ENCODE measurements at regions not wholly inside any gene's neighbourhood (a gene's known extent, or its start where the extent isn't known, plus 50 kb on each side); places are given as distances from the start of the nearest gene placed in this dataset.

- Histone ChIP-seq H3K4me2 (ENCODE audit: low read length) (no peak overlapping the region), H3F3A (ENCODE audit: control insufficient read depth, insufficient read depth) (no peaks in the 10 kb centered on the region)
Measured at GRCh38 chr13:89315287-89315686, 1644.1 kb downstream of the SLITRK5 start.

GRCh38 chr13:89322466-89322865 lies 1651.3 kb downstream of the SLITRK5 start:
- Histone ChIP-seq H3K27me3 (ENCODE audit: control insufficient read depth, low read length) (no peaks in the 10 kb centered on the region), H3K79me2 (ENCODE audit: control insufficient read depth, low read length) (no peaks in the 10 kb centered on the region), H3K9me3 (ENCODE audit: control insufficient read depth, insufficient read depth, low read length) (no peaks in the 10 kb centered on the region), H3F3A (ENCODE audit: control insufficient read depth, insufficient read depth) (no peaks in the 10 kb centered on the region), H3K27ac (ENCODE audit: low read depth, low read length) (no peak overlapping the region), H3K4me1 (ENCODE audit: control insufficient read depth, low read length) (no peaks in the 10 kb centered on the region), H4K20me1 (ENCODE audit: control insufficient read depth, insufficient read depth, low read depth, low read length) (no peaks in the 10 kb centered on the region), H3K4me3 (ENCODE audit: low read length) (no peak overlapping the region), H3K4me2 (ENCODE audit: low read length) (no peak overlapping the region), H3K36me3 (ENCODE audit: control insufficient read depth, low read length) (no peaks in the 10 kb centered on the region), H3K9me2 (replicated peaks; ENCODE audit: control insufficient read depth, low read length) (no peaks in the 10 kb centered on the region)
- no peak for TF ChIP-seq EZH2phosphoT487 (IDR thresholded peaks at IDR 0.05; ENCODE audit: borderline replicate concordance, low read length)
- TF ChIP-seq, protein P1, sequence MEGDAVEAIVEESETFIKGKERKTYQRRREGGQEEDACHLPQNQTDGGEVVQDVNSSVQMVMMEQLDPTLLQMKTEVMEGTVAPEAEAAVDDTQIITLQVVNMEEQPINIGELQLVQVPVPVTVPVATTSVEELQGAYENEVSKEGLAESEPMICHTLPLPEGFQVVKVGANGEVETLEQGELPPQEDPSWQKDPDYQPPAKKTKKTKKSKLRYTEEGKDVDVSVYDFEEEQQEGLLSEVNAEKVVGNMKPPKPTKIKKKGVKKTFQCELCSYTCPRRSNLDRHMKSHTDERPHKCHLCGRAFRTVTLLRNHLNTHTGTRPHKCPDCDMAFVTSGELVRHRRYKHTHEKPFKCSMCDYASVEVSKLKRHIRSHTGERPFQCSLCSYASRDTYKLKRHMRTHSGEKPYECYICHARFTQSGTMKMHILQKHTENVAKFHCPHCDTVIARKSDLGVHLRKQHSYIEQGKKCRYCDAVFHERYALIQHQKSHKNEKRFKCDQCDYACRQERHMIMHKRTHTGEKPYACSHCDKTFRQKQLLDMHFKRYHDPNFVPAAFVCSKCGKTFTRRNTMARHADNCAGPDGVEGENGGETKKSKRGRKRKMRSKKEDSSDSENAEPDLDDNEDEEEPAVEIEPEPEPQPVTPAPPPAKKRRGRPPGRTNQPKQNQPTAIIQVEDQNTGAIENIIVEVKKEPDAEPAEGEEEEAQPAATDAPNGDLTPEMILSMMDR (IDR thresholded peaks at IDR 0.05; ENCODE audit: low read depth, low read length, poor library complexity, severe bottlenecking), result no peak

More at GRCh38 chr13:89315287-89315686, 1644.1 kb downstream of the SLITRK5 start:
- H3K9me3 ChIP-seq (ENCODE audit: control insufficient read depth, insufficient read depth, low read length), result no peaks in the 10 kb centered on the region
- H3K4me1 ChIP-seq (ENCODE audit: control insufficient read depth, low read length), result no peaks in the 10 kb centered on the region
- H3K4me3 ChIP-seq (ENCODE audit: low read length), result no peak overlapping the region
- H4K20me1 ChIP-seq (ENCODE audit: control insufficient read depth, insufficient read depth, low read depth, low read length), result no peaks in the 10 kb centered on the region
- no peak overlapping the region for H3K27ac ChIP-seq (ENCODE audit: low read depth, low read length)
- TF ChIP-seq EZH2phosphoT487 (IDR thresholded peaks at IDR 0.05; ENCODE audit: borderline replicate concordance, low read length), result no peak
- TF ChIP-seq, protein P1 (IDR thresholded peaks at IDR 0.05; ENCODE audit: low read depth, low read length, poor library complexity, severe bottlenecking), result no peak
- H3K27me3 ChIP-seq (ENCODE audit: control insufficient read depth, low read length), result no peaks in the 10 kb centered on the region
- H3K9me2 ChIP-seq (replicated peaks; ENCODE audit: control insufficient read depth, low read length), result no peaks in the 10 kb centered on the region
- H3K36me3 ChIP-seq (ENCODE audit: control insufficient read depth, low read length), result no peaks in the 10 kb centered on the region
- H3K79me2 ChIP-seq (ENCODE audit: control insufficient read depth, low read length), result no peaks in the 10 kb centered on the region

DNA sequence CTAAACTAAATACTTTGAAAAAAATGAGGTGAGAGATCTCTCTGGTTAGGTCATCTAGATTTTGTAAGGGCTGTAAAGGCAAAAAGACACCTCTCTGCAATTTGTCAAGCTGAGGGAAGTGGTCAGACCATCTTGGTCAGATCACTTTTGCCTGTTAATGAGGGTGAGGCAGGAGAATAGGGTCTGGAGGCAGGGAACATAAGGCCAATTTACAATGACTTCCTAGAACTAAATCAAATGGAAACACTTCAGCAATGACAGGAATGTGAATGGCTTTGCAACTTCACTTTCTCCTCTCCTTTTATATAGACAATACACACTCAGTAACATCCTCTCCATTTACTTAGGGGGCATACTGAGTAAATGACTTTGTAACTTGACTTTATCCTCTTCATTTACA lies 1653.4 kb downstream of the SLITRK5 start:
- no peaks in the 10 kb centered on the region for H3K9me3 ChIP-seq (ENCODE audit: control insufficient read depth, insufficient read depth, low read length)
- H3K27ac ChIP-seq (ENCODE audit: low read depth, low read length), result no peak overlapping the region
- TF ChIP-seq, protein P1 (IDR thresholded peaks at IDR 0.05; ENCODE audit: low read depth, low read length, poor library complexity, severe bottlenecking), result no peak
- no peak for TF ChIP-seq EZH2phosphoT487 (IDR thresholded peaks at IDR 0.05; ENCODE audit: borderline replicate concordance, low read length)
- no peaks in the 10 kb centered on the region for H3K27me3 ChIP-seq (ENCODE audit: control insufficient read depth, low read length)
- H3K4me2 ChIP-seq (ENCODE audit: low read length), result no peak overlapping the region
- H3K9me2 ChIP-seq (replicated peaks; ENCODE audit: control insufficient read depth, low read length), result no peaks in the 10 kb centered on the region
- no peak overlapping the region for H3K4me3 ChIP-seq (ENCODE audit: low read length)
- H3K36me3 ChIP-seq (ENCODE audit: control insufficient read depth, low read length), result no peaks in the 10 kb centered on the region
- no peaks in the 10 kb centered on the region for H3K79me2 ChIP-seq (ENCODE audit: control insufficient read depth, low read length)
- no peaks in the 10 kb centered on the region for H3F3A ChIP-seq (ENCODE audit: control insufficient read depth, insufficient read depth)
- no peaks in the 10 kb centered on the region for H3K4me1 ChIP-seq (ENCODE audit: control insufficient read depth, low read length)
- H4K20me1 ChIP-seq (ENCODE audit: control insufficient read depth, insufficient read depth, low read depth, low read length), result no peaks in the 10 kb centered on the region
